H1 (cell line): ENCODE measurements at regions not wholly inside any gene's neighbourhood (a gene's known extent, or its start where the extent isn't known, plus 50 kb on each side); places are given as distances from the start of the nearest gene placed in this dataset.

ENCODE experiments used
- CTCF ChIA-PET: fragments of 300-600 bp; sonication (Branson Sonifier 250); formaldehyde crosslinking; loops from one replicate; lab custom pipeline; 2021; ENCODE audit not compliant: partially characterized antibody; lab: Charles Lee
- POLR2A ChIA-PET: fragments of 300-600 bp; sonication (Branson Sonifier 250); formaldehyde crosslinking; loops from one replicate; lab custom pipeline; 2021; ENCODE audit warnings: inconsistent platforms; ENCODE audit not compliant: partially characterized antibody; lab: Charles Lee
- DNase-seq, 2 experiments: peaks; one replicate each; pipeline versions ENCODE4 v3.0.0 to v3.0.0-alpha.2; 2010 to 2022; ENCODE audit warnings: low spot score in 2 of 2, low read depth in 1 of 2, mixed read lengths in 1 of 2
- FAIRE-seq: peaks from 2 replicates; lab custom pipeline; 2011; peaks lifted over from hg19 to GRCh38; lab: Jason Lieb, UNC
- H2AFZ ChIP-seq: 2 replicates; pipeline ENCODE4 v1.8.1; 2012; ENCODE audit warnings: low read length, inconsistent platforms
- H2AK5ac ChIP-seq: 2 replicates; pipeline ENCODE4 v1.6.1; 2013; ENCODE audit warnings: low read depth, low read length
- H2BK120ac ChIP-seq: replicated peaks from 2 replicates; pipeline ENCODE3; 2013; ENCODE audit warnings: low read depth, low read length, inconsistent platforms
- H2BK12ac ChIP-seq: 2 replicates; pipeline ENCODE4 v1.6.1; 2013; ENCODE audit warnings: low read depth, low read length
- H2BK15ac ChIP-seq: 2 replicates; pipeline ENCODE4 v1.6.1; 2013; ENCODE audit warnings: low read length
- H2BK20ac ChIP-seq: 2 replicates; pipeline ENCODE4 v1.6.1; 2013; ENCODE audit warnings: low read length
- H2BK5ac ChIP-seq: 2 replicates; pipeline ENCODE4 v1.6.1; 2013; ENCODE audit warnings: low read depth, low read length
- H3K14ac ChIP-seq: 2 replicates; pipeline ENCODE4 v1.6.1; 2013; ENCODE audit warnings: inconsistent platforms; ENCODE audit not compliant: insufficient read length
- H3K18ac ChIP-seq: 2 replicates; pipeline ENCODE4 v1.6.1; 2013; ENCODE audit warnings: low read length; ENCODE audit errors: extremely low read depth
- H3K23ac ChIP-seq: 2 replicates; pipeline ENCODE4 v1.6.1; 2013; ENCODE audit warnings: inconsistent platforms; ENCODE audit not compliant: insufficient read length
- H3K23me2 ChIP-seq: 2 replicates; pipeline ENCODE4 v1.6.1; 2013; ENCODE audit warnings: low read depth, low read length
- H3K27ac ChIP-seq: 2 replicates; pipeline ENCODE4 v1.6.1; 2011; ENCODE audit warnings: low read depth, low read length, inconsistent platforms
- H3K27me3 ChIP-seq, 4 experiments: replicated peaks in 1 of 4; 1 replicate in 1 of 4; 2 replicates in 3 of 4; pipeline versions ENCODE4 v1.6.1 to v1.8.1; 2011 to 2013; ENCODE audit warnings: low read length in 3 of 4, mild to moderate bottlenecking in 3 of 4, inconsistent platforms in 2 of 4, mixed read lengths in 2 of 4, moderate library complexity in 1 of 4; ENCODE audit not compliant: control insufficient read depth in 3 of 4, insufficient read depth in 3 of 4; ENCODE audit errors: extremely low read depth in 1 of 4
- H3K36me3 ChIP-seq, 4 experiments: 2 replicates each; pipeline versions ENCODE4 v1.6.1 to v1.8.1; 2011 to 2013; ENCODE audit warnings: mild to moderate bottlenecking in 4 of 4, low read length in 3 of 4, moderate library complexity in 2 of 4, control low read depth in 1 of 4, inconsistent platforms in 1 of 4; ENCODE audit not compliant: insufficient read depth in 4 of 4, control insufficient read depth in 2 of 4
- H3K4ac ChIP-seq: replicated peaks from 2 replicates; pipeline ENCODE3; 2013; ENCODE audit warnings: low read length, low read depth, mixed read lengths, inconsistent platforms; ENCODE audit not compliant: insufficient read length
- H3K4me1 ChIP-seq, 4 experiments: replicated peaks in 1 of 4; 1 replicate in 1 of 4; 2 replicates in 3 of 4; pipeline versions ENCODE4 v1.6.1 to v1.8.1; 2011 to 2013; ENCODE audit warnings: low read length in 3 of 4, inconsistent platforms in 2 of 4, mixed read lengths in 1 of 4; ENCODE audit not compliant: insufficient read depth in 4 of 4, control insufficient read depth in 3 of 4
- H3K4me2 ChIP-seq, 2 experiments: 2 replicates each; pipeline versions ENCODE4 v1.6.1 to v1.8.1; 2011 to 2013; ENCODE audit warnings: low read depth in 2 of 2, low read length in 2 of 2, control low read depth in 1 of 2, inconsistent platforms in 1 of 2, mild to moderate bottlenecking in 1 of 2; ENCODE audit not compliant: insufficient read depth in 1 of 2
- H3K4me3 ChIP-seq, 4 experiments: fragments of 200-600, 300-600 bp in 1 of 4; sonication (generic), shearing (Covaris generic), sonication (Bioruptor Twin) in 1 of 4; 2 replicates each; pipeline versions ENCODE4 v1.5.1 to v1.8.1; 2011 to 2016; ENCODE audit warnings: low read length in 4 of 4, low read depth in 3 of 4, control low read depth in 2 of 4, inconsistent platforms in 2 of 4, mild to moderate bottlenecking in 2 of 4, mixed read lengths in 1 of 4, moderate library complexity in 1 of 4; ENCODE audit not compliant: insufficient read depth in 2 of 4; ENCODE audit errors: extremely low read depth in 1 of 4
- H3K56ac ChIP-seq: replicated peaks from 2 replicates; pipeline ENCODE3; 2013; ENCODE audit warnings: low read depth, mild to moderate bottlenecking, mixed read lengths, low read length, inconsistent platforms; ENCODE audit not compliant: insufficient read length
- H3K79me1 ChIP-seq: 2 replicates; pipeline ENCODE4 v1.6.1; 2013; ENCODE audit warnings: low read depth, low read length, control low read depth
- H3K79me2 ChIP-seq, 2 experiments: 2 replicates each; pipeline versions ENCODE4 v1.6.1 to v1.8.1; 2012 to 2013; ENCODE audit warnings: low read length in 2 of 2, mild to moderate bottlenecking in 2 of 2, inconsistent platforms in 1 of 2; ENCODE audit not compliant: insufficient read depth in 2 of 2, control insufficient read depth in 1 of 2
- H3K9ac ChIP-seq, 4 experiments: replicated peaks in 1 of 4; 1 replicate in 1 of 4; 2 replicates in 3 of 4; pipeline versions ENCODE4 v1.6.1 to v1.8.1; 2011 to 2013; ENCODE audit warnings: low read depth in 3 of 4, low read length in 3 of 4, control low read depth in 2 of 4, mild to moderate bottlenecking in 2 of 4, moderate library complexity in 2 of 4, inconsistent platforms in 1 of 4; ENCODE audit errors: extremely low read depth in 1 of 4
- H3K9me3 ChIP-seq, 2 experiments: 2 replicates each; pipeline versions ENCODE4 v1.6.1 to v1.8.1; 2012 to 2013; ENCODE audit warnings: mild to moderate bottlenecking in 2 of 2, moderate library complexity in 2 of 2, control low read depth in 1 of 2, inconsistent platforms in 1 of 2, low read depth in 1 of 2, low read length in 1 of 2, mixed read lengths in 1 of 2; ENCODE audit not compliant: insufficient read depth in 2 of 2
- H4K20me1 ChIP-seq, 2 experiments: replicated peaks in 1 of 2; 2 replicates each; pipeline versions ENCODE3 to v1.8.1; 2011 to 2013; ENCODE audit warnings: inconsistent platforms in 2 of 2, low read length in 2 of 2, mild to moderate bottlenecking in 1 of 2; ENCODE audit not compliant: insufficient read depth in 2 of 2, control insufficient read depth in 1 of 2
- H4K5ac ChIP-seq: 2 replicates; pipeline ENCODE4 v1.6.1; 2013; ENCODE audit warnings: low read length, low read depth, mixed read lengths, inconsistent platforms; ENCODE audit not compliant: insufficient read length
- H4K8ac ChIP-seq: 2 replicates; pipeline ENCODE4 v1.8.0; 2013; ENCODE audit warnings: mild to moderate bottlenecking, moderate library complexity, low read length, inconsistent platforms; ENCODE audit not compliant: insufficient read depth; ENCODE audit errors: extremely low read depth
- H4K91ac ChIP-seq: replicated peaks from 2 replicates; pipeline ENCODE3; 2013; ENCODE audit warnings: low read length, mixed read lengths, inconsistent platforms; ENCODE audit not compliant: insufficient read length
- BRCA1 ChIP-seq: IDR thresholded peaks from 2 replicates; pipeline ENCODE4 v1.6.1; 2012; ENCODE audit warnings: low read depth, low read length, improper control_type of control experiment
- KDM5A ChIP-seq: fragments of 200-600 bp; IDR thresholded peaks from 2 replicates; pipeline ENCODE4 v1.7.1; 2012; ENCODE audit warnings: mild to moderate bottlenecking, low read length, inconsistent platforms, mixed read lengths
- WGBS, 2 experiments: shearing (Covaris generic) in 1 of 2; methylation state at CpG; one replicate each; pipeline versions ENCODE4 v1.1.6 to v1.1.7; 2013 to 2015; ENCODE audit warnings: low lambda C conversion rate in 2 of 2, mixed read lengths in 2 of 2, inconsistent platforms in 1 of 2, low coverage in 1 of 2, missing lambda C conversion rate in 1 of 2; ENCODE audit not compliant: insufficient replicate concordance in 2 of 2, insufficient coverage in 1 of 2, insufficient read length in 1 of 2; ENCODE audit errors: extremely low coverage in 1 of 2, missing lambda C conversion rate in 1 of 2; 5-methylcytosine and 5-hydroxymethylcytosine counted together

- no peak for FAIRE-seq
These were observed 710.5 kb downstream of the QKI start for GRCh38 chr6:164124986-164125385.

More at GRCh38 chr6:164124986-164125385, 710.5 kb downstream of the QKI start:
- H2BK12ac ChIP-seq = no peak overlapping the region
- H3K27me3 ChIP-seq = no peaks in the 10 kb centered on the region
- no peak overlapping the region for H2BK15ac ChIP-seq
- H3K23me2 ChIP-seq = no peaks in the 10 kb centered on the region
- 78% methylated on average over 5 of the region's 5 CpGs; no CpG with 5 or more reads in 1 of the 2 experiments for WGBS, 2 experiments
- H3K14ac ChIP-seq = no peak overlapping the region
- H3K36me3 ChIP-seq = no peaks in the 10 kb centered on the region
- H3K27ac ChIP-seq = no peak overlapping the region
- H3K23ac ChIP-seq = no peak overlapping the region
- no peak overlapping the region for H2BK5ac ChIP-seq
- no peak overlapping the region for H2BK120ac ChIP-seq
- H3K4ac ChIP-seq = no peak overlapping the region
- no peak overlapping the region for H4K5ac ChIP-seq
- no peak overlapping the region for H3K9ac ChIP-seq
- TF ChIP-seq BRCA1 (no peak), KDM5A (no peak)
- no peak overlapping the region for H3K4me3 ChIP-seq
- no peak overlapping the region for H2BK20ac ChIP-seq
- H3K56ac ChIP-seq = no peak overlapping the region
- 0 out of 2 replicates have a peak overlapping the region, but pooled peaks have one; percentile 53 for H2AK5ac ChIP-seq
- H3K4me1 ChIP-seq = no peaks in the 10 kb centered on the region
- H2AFZ ChIP-seq = no peak overlapping the region
- H3K9me3 ChIP-seq = peaks cover 0 to 4% of the 10 kb centered on the region in 2 experiments; a peak in 1 of 4 replicates
- ChIA-PET CTCF (interaction anchor here (1.0 kb wide), 1 partner anchor 15 kb away, joined by 3 read pairs; no protein-coding TSS in a partner anchor), POLR2A (no interaction called here)
- no peak overlapping the region for H4K8ac ChIP-seq
- H3K18ac ChIP-seq = no peak overlapping the region
- H3K79me1 ChIP-seq = no peaks in the 10 kb centered on the region
- no peak overlapping the region for H3K4me2 ChIP-seq
- no peak for DNase-seq
- no peak overlapping the region for H4K91ac ChIP-seq
- H3K79me2 ChIP-seq = no peaks in the 10 kb centered on the region
- no peaks in the 10 kb centered on the region for H4K20me1 ChIP-seq
